ENCODE measurements at regions not wholly inside any gene's neighbourhood (a gene's known extent, or its start where the extent isn't known, plus 50 kb on each side); places are given as distances from the start of the nearest gene placed in this dataset.

- no peak for TF ChIP-seq CTCF (IDR thresholded peaks at IDR 0.05)
- no peak for TF ChIP-seq EP300 (IDR thresholded peaks at IDR 0.05; ENCODE audit: borderline replicate concordance in 1 of 2, low read depth in 1 of 2, low read length in 1 of 2)
- no peak for TF ChIP-seq EZH2phosphoT487 (IDR thresholded peaks at IDR 0.05; ENCODE audit: borderline replicate concordance, low read depth)
- TF ChIP-seq USF1 (IDR thresholded peaks at IDR 0.05; ENCODE audit: borderline replicate concordance, low read depth): no peak
- TF ChIP-seq RFX5 (IDR thresholded peaks at IDR 0.05; ENCODE audit: low read length): no peak
- no peak for TF ChIP-seq MXI1 (IDR thresholded peaks at IDR 0.05; ENCODE audit: low read depth, low read length)
- no peak for TF ChIP-seq MAX (IDR thresholded peaks at IDR 0.05; ENCODE audit: low read depth)
- no peak for TF ChIP-seq POLR2AphosphoS5 (IDR thresholded peaks at IDR 0.05; ENCODE audit: low read depth, low read length)
- TF ChIP-seq CHD2 (IDR thresholded peaks at IDR 0.05; ENCODE audit: low read length, partially characterized antibody): no peak
- TF ChIP-seq USF2 (IDR thresholded peaks at IDR 0.05; ENCODE audit: borderline replicate concordance, low read depth, low read length): no peak
- TF ChIP-seq TCF12 (IDR thresholded peaks at IDR 0.05): no peak
- no peak for TF ChIP-seq RAD21 (IDR thresholded peaks at IDR 0.05; ENCODE audit: low read length)
- no peak for TF ChIP-seq REST (IDR thresholded peaks at IDR 0.05; ENCODE audit: low read depth, low read length)
Observed at GRCh38 chr10:7479861-7480598, 69.2 kb upstream of the SFMBT2 start.

Data from SK-N-SH (cell line).